K562 (cell line): ENCODE measurements at regions not wholly inside any gene's neighbourhood (a gene's known extent, or its start where the extent isn't known, plus 50 kb on each side); places are given as distances from the start of the nearest gene placed in this dataset.

Source experiments
- BRD4 ChIP-seq: fragments of 200-600 bp; sonication (generic); IDR thresholded peaks from 2 replicates; pipeline ENCODE4 v1.6.1; 2017; ENCODE audit warnings: inconsistent platforms
- CTCF ChIP-seq, 3 experiments: IDR thresholded peaks in 2 of 3; conservative IDR thresholded peaks in 1 of 3; 2 replicates each; pipeline ENCODE4 v1.5.1; 2011 to 2012; ENCODE audit warnings: low read length in 3 of 3, mild to moderate bottlenecking in 3 of 3, control low read depth in 2 of 3, improper control_type of control experiment in 1 of 3, inconsistent platforms in 1 of 3, low read depth in 1 of 3, mixed read lengths in 1 of 3, moderate library complexity in 1 of 3; ENCODE audit not compliant: insufficient read depth in 2 of 3
- HDAC6 ChIP-seq: IDR thresholded peaks from 2 replicates; pipeline ENCODE4 v1.6.1; 2012; ENCODE audit warnings: low read depth, mild to moderate bottlenecking, control low read depth, inconsistent platforms, low read length, moderate library complexity
- IRF1 ChIP-seq: sonication (generic); formaldehyde crosslinking; IDR thresholded peaks from 2 replicates; pipeline ENCODE4 v1.8.0; 2022; ENCODE audit warnings: missing genetic modification reagents, mild to moderate bottlenecking, borderline replicate concordance
- RFX1 ChIP-seq: fragments of 450-650 bp; IDR thresholded peaks from 2 replicates; pipeline ENCODE4 v1.6.1; 2016; ENCODE audit warnings: mild to moderate bottlenecking, moderate library complexity
- SMC3 ChIP-seq: conservative IDR thresholded peaks from 2 replicates; pipeline ENCODE4 v1.6.1; 2011; ENCODE audit warnings: low read depth, low read length, improper control_type of control experiment; ENCODE audit not compliant: insufficient read depth
- SREBF2 ChIP-seq: sonication (generic); formaldehyde crosslinking; IDR thresholded peaks from 2 replicates; pipeline ENCODE4 v1.4.0; 2020; ENCODE audit warnings: mild to moderate bottlenecking, missing genetic modification reagents
- ZZZ3 ChIP-seq: fragments of 450-650 bp; IDR thresholded peaks from 2 replicates; pipeline ENCODE4 v1.6.1; 2016; ENCODE audit warnings: antibody characterized with exemption, mild to moderate bottlenecking, moderate library complexity
- TF ChIP-seq, protein P1 (sequence below): fragments of 450-650 bp; IDR thresholded peaks from 2 replicates; pipeline ENCODE4 v1.7.1; 2018; ENCODE audit warnings: mild to moderate bottlenecking, low read depth; ENCODE audit not compliant: partially characterized antibody

DNA sequence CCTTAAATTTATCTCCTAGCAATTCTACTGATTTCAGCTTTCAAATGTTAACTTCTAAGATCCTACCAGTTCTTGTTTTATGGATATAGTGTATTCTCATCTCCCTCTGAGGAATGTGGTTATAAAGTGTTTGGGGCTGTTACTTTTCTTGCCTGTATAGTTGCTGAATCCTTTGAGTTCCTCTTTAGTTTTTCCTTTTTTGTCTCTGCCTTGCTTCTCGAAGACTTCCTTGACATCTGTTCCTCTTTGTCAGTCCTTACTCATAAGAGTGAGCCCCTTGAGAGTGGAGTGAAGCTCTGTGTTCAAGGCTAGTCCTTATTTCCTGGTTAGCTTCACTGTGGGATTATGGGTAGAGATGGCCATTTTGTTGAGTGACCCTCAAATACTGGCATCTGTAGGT lies 84.6 kb downstream of the ELOVL4 start:
- TF ChIP-seq IRF1 (CRISPR knock-in tag), result no peak
- no peak for TF ChIP-seq CTCF (IDR thresholded peaks at IDR 0.05 in 2 of 3, conservative IDR thresholded peaks at IDR 0.05 in 1 of 3; ENCODE audit: insufficient read depth in 2 of 3, low read depth in 1 of 3, low read length in 3 of 3)
- TF ChIP-seq RFX1, result no peak
- no peak for TF ChIP-seq SMC3
- no peak for TF ChIP-seq BRD4
- TF ChIP-seq, protein P1, sequence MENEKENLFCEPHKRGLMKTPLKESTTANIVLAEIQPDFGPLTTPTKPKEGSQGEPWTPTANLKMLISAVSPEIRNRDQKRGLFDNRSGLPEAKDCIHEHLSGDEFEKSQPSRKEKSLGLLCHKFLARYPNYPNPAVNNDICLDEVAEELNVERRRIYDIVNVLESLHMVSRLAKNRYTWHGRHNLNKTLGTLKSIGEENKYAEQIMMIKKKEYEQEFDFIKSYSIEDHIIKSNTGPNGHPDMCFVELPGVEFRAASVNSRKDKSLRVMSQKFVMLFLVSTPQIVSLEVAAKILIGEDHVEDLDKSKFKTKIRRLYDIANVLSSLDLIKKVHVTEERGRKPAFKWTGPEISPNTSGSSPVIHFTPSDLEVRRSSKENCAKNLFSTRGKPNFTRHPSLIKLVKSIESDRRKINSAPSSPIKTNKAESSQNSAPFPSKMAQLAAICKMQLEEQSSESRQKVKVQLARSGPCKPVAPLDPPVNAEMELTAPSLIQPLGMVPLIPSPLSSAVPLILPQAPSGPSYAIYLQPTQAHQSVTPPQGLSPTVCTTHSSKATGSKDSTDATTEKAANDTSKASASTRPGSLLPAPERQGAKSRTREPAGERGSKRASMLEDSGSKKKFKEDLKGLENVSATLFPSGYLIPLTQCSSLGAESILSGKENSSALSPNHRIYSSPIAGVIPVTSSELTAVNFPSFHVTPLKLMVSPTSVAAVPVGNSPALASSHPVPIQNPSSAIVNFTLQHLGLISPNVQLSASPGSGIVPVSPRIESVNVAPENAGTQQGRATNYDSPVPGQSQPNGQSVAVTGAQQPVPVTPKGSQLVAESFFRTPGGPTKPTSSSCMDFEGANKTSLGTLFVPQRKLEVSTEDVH, result no peak
- TF ChIP-seq ZZZ3, result no peak
- TF ChIP-seq HDAC6, result no peak
- no peak for TF ChIP-seq SREBF2 (CRISPR knock-in tag)
